Large intestine (tissue), 3 donors: ENCODE measurements at regions not wholly inside any gene's neighbourhood (a gene's known extent, or its start where the extent isn't known, plus 50 kb on each side); places are given as distances from the start of the nearest gene placed in this dataset.

Experiments used
- DNase-seq, 2 donors: peaks; one replicate each; pipeline versions ENCODE4 v3.0.0 to v3.0.0-alpha.2; 2013
- H3K27ac ChIP-seq: one replicate; pipeline ENCODE4 v1.5.1; 2013; ENCODE audit warnings: low read length
- H3K27me3 ChIP-seq: 2 replicates; pipeline ENCODE4 v1.6.1; 2013; ENCODE audit warnings: low read length; ENCODE audit not compliant: control insufficient read depth, insufficient read depth
- H3K36me3 ChIP-seq: 2 replicates; pipeline ENCODE4 v1.6.1; 2013; ENCODE audit warnings: low read length; ENCODE audit not compliant: control insufficient read depth, insufficient read depth
- H3K4me1 ChIP-seq: one replicate; pipeline ENCODE4 v1.6.1; 2013; ENCODE audit warnings: low read length; ENCODE audit not compliant: control insufficient read depth, insufficient read depth
- H3K4me3 ChIP-seq: one replicate; pipeline ENCODE4 v1.5.1; 2013; ENCODE audit warnings: low read length
- H3K9me3 ChIP-seq: one replicate; pipeline ENCODE4 v1.6.1; 2013; ENCODE audit warnings: mild to moderate bottlenecking, low read depth, low read length, moderate library complexity; ENCODE audit not compliant: control insufficient read depth
- whole genome bisulfite sequencing: methylation state at CpG from one replicate; pipeline ENCODE4 v1.1.5; 2013; ENCODE audit warnings: low lambda C conversion rate; ENCODE audit not compliant: insufficient coverage; 5-methylcytosine and 5-hydroxymethylcytosine counted together

- no peak for DNase-seq
- WGBS, result no CpG with 5 or more reads among the region's 1 CpG
- Histone ChIP-seq H3K4me1 (peaks cover 4% of the 10 kb centered on the region), H3K27me3 (no peaks in the 10 kb centered on the region), H3K4me3 (no peak overlapping the region), H3K36me3 (no peaks in the 10 kb centered on the region), H3K27ac (no peak overlapping the region), H3K9me3 (no peaks in the 10 kb centered on the region)
These were observed 113.1 kb downstream of the CDCA7 start for GRCh38 chr2:173467751-173468150.

- Histone ChIP-seq H3K27me3 (no peaks in the 10 kb centered on the region), H3K4me1 (no peaks in the 10 kb centered on the region), H3K4me3 (no peak overlapping the region), H3K27ac (no peak overlapping the region), H3K9me3 (no peaks in the 10 kb centered on the region), H3K36me3 (no peaks in the 10 kb centered on the region)
- WGBS, result no CpG with 5 or more reads among the region's 3 CpGs
- DNase-seq, result no peak
These were observed 113.7 kb downstream of the CDCA7 start for GRCh38 chr2:173468266-173468793.

- Histone ChIP-seq H3K27me3 (no peaks in the 10 kb centered on the region), H3K27ac (no peak overlapping the region), H3K9me3 (no peaks in the 10 kb centered on the region), H3K4me1 (no peaks in the 10 kb centered on the region), H3K4me3 (no peak overlapping the region), H3K36me3 (no peaks in the 10 kb centered on the region)
- WGBS, result no CpG with 5 or more reads among the region's 2 CpGs
- no peak for DNase-seq
These were observed 117.4 kb downstream of the CDCA7 start for GRCh38 chr2:173472112-173472511.

DNA sequence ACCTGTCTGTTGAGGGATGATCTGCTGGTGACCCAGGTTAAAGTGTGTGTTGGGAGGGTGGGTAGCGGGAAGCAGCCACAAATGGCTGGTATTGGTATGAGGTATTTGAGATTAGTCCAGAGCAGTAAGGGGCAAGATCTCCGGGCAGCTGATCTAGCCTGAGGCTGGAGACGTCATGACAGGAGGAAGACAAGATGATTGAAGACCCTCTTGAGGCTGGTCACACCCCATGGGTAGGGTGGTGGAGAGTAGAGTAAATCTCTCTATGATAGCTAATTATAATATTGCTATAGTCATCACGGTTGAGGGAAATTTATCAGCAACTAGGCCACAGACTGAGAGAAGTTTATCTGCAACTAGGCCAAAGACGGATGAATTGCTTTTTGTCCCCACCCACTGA, 128.5 kb downstream of the CDCA7 start:
- Histone ChIP-seq H3K27me3 (no peaks in the 10 kb centered on the region), H3K36me3 (no peaks in the 10 kb centered on the region), H3K4me3 (no peak overlapping the region), H3K27ac (no peak overlapping the region), H3K9me3 (no peaks in the 10 kb centered on the region), H3K4me1 (no peaks in the 10 kb centered on the region)
- DNase-seq, result no peak
- WGBS, result 83% methylated on average over 2 of the region's 5 CpGs

DNA sequence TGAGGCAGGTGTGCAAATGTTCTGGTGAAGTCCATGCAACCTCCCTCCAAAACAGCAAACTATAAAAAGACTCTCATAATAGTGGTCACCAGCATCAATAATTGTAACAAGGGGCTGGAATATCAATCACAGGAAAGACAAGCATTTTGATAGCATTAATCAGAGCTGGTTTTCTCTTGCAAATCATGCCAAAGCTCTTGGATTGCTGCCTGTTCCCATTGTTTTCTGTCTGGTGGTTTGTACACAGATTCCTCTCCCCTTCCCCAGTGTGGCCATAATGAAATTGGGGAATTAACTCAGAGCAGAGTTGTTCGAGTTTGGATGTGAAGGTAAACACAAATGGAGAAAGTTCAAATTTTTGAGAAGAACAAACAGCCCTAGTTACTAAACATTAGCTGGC, 134.2 kb downstream of the CDCA7 start:
- Histone ChIP-seq H3K4me3 (no peak overlapping the region), H3K27me3 (no peaks in the 10 kb centered on the region), H3K36me3 (no peaks in the 10 kb centered on the region), H3K9me3 (no peaks in the 10 kb centered on the region), H3K27ac (no peak overlapping the region), H3K4me1 (no peaks in the 10 kb centered on the region)
- no CpG with 5 or more reads among the region's 1 CpG for WGBS
- DNase-seq, result no peak

- WGBS, result 89% methylated on average over 2 of the region's 4 CpGs
These were observed 136.7 kb downstream of the CDCA7 start for GRCh38 chr2:173491418-173491817.

DNA sequence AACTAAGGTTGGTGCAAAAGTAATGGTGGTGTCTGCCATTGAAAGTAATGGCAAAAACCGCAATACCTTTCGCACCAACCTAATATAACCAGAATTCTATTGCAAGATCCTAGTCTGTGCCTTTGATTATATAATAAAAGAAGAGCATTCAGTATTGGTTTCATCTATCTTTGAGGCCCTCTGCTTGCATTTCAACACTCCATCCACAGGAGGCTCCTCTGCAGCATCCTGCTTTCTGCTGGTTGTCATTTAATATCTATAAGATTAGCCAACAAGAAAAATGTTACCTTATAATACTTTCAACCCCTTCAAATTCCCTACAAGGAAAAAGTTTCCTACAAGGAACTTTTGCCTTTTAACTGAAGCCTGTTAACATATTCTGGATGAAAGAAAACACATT, 139.2 kb downstream of the CDCA7 start:
- H3K27ac ChIP-seq, result no peak overlapping the region
- no peaks in the 10 kb centered on the region for H3K4me1 ChIP-seq
- H3K9me3 ChIP-seq, result no peaks in the 10 kb centered on the region
- no CpG with 5 or more reads among the region's 2 CpGs for WGBS
- H3K4me3 ChIP-seq, result no peak overlapping the region
- DNase-seq, result no peak
- no peaks in the 10 kb centered on the region for H3K36me3 ChIP-seq
- H3K27me3 ChIP-seq, result no peaks in the 10 kb centered on the region

More at GRCh38 chr2:173491418-173491817, 136.7 kb downstream of the CDCA7 start:
- no peak overlapping the region for H3K27ac ChIP-seq
- DNase-seq, result no peak
- H3K36me3 ChIP-seq, result no peaks in the 10 kb centered on the region
- no peaks in the 10 kb centered on the region for H3K27me3 ChIP-seq
- H3K4me3 ChIP-seq, result no peak overlapping the region
- no peaks in the 10 kb centered on the region for H3K9me3 ChIP-seq
- no peaks in the 10 kb centered on the region for H3K4me1 ChIP-seq

GRCh38 chr2:173496746-173497145, 142.1 kb downstream of the CDCA7 start:
- Histone ChIP-seq H3K4me1 (no peaks in the 10 kb centered on the region), H3K4me3 (no peak overlapping the region), H3K9me3 (no peaks in the 10 kb centered on the region), H3K36me3 (no peaks in the 10 kb centered on the region), H3K27me3 (no peaks in the 10 kb centered on the region), H3K27ac (no peak overlapping the region)
- whole genome bisulfite sequencing, result 92% methylated on average over 2 of the region's 3 CpGs
- DNase-seq, result no peak

DNA sequence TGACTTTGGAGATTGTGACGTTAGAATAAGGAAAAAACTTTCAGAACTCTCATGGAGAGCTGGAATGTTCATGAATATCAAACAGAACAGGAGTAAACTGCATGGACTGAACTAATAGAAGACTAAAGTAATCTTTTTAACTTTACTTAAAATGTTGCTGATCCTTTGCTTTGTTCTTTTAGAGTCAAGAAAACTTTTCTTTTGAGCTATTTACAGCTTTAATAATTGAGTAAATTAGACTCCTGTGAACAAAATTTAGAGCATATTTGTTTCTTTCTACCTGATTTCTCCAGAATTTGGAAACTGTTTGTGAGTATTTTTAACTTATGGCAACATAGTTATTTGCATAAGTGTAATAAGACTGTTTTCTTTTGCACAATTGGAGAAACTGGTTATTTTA, 146.3 kb downstream of the CDCA7 start:
- Histone ChIP-seq H3K27me3 (no peaks in the 10 kb centered on the region), H3K36me3 (no peaks in the 10 kb centered on the region), H3K9me3 (no peaks in the 10 kb centered on the region), H3K4me1 (no peaks in the 10 kb centered on the region), H3K4me3 (no peak overlapping the region), H3K27ac (no peak overlapping the region)
- no peak for DNase-seq
- 100% methylated on average over 1 of the region's 1 CpG for WGBS

DNA sequence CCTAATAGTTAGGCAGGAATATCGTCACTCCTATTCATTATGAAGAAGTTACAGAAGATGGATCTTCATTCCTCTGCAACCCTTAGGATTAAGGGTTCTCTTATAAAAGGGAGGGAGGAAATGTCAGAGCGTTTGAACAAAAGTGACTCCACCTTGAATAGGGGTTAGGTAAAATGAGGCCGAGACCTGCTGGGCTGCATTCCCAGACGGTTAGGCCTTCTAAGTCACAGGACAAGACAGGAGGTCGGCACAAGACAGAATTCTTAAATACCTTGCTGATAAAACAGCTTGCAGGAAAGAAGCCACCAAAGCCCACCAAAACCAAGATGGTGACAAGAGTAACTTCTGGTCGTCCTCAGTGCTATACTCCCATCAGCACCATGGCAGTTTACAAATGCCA, 147.6 kb downstream of the CDCA7 start:
- H3K27ac ChIP-seq, result no peak overlapping the region
- no peak for DNase-seq
- no peaks in the 10 kb centered on the region for H3K4me1 ChIP-seq
- H3K4me3 ChIP-seq, result no peak overlapping the region
- WGBS, result no CpG with 5 or more reads among the region's 6 CpGs
- H3K9me3 ChIP-seq, result no peaks in the 10 kb centered on the region
- H3K36me3 ChIP-seq, result no peaks in the 10 kb centered on the region
- H3K27me3 ChIP-seq, result no peaks in the 10 kb centered on the region

- no peak overlapping the region for H3K27ac ChIP-seq
- peak in 1 of 2 donors; percentile 17 for DNase-seq
- WGBS, result no CpG with 5 or more reads among the region's 3 CpGs
These were observed 156.7 kb downstream of the CDCA7 start for GRCh38 chr2:173511357-173511756.

More at GRCh38 chr2:173511357-173511756, 156.7 kb downstream of the CDCA7 start:
- Histone ChIP-seq H3K9me3 (no peaks in the 10 kb centered on the region), H3K27me3 (no peaks in the 10 kb centered on the region), H3K4me3 (no peak overlapping the region), H3K4me1 (no peaks in the 10 kb centered on the region), H3K36me3 (no peaks in the 10 kb centered on the region)
